ENCODE measurements at regions not wholly inside any gene's neighbourhood (a gene's known extent, or its start where the extent isn't known, plus 50 kb on each side); places are given as distances from the start of the nearest gene placed in this dataset.

- peak; percentile 10 for DNase-seq (ENCODE audit: low read depth, low spot score)
These were observed 1108.1 kb upstream of the DDX18 start for GRCh38 chr2:116706396-116706795.

More at GRCh38 chr2:116706396-116706795, 1108.1 kb upstream of the DDX18 start:
- Histone ChIP-seq H3K79me2 (ENCODE audit: control insufficient read depth, insufficient read depth, low read length) (no peaks in the 10 kb centered on the region), H3K9me3 (replicated peaks; ENCODE audit: control insufficient read depth, insufficient read depth, low read length) (no peaks in the 10 kb centered on the region), H4K20me1 (replicated peaks; ENCODE audit: control insufficient read depth, extremely low read depth, insufficient read depth, low read length) (no peaks in the 10 kb centered on the region), H3K36me3 (ENCODE audit: control insufficient read depth in 2 of 2, extremely low read depth in 1 of 2, insufficient read depth in 2 of 2, low read length in 2 of 2) (no peaks in the 10 kb centered on the region), H3K4me2 (ENCODE audit: insufficient read depth, low read length) (no peak overlapping the region), H2AFZ (ENCODE audit: low read depth, low read length) (no peak overlapping the region), H3K9ac (replicated peaks; ENCODE audit: extremely low read depth, insufficient read depth, low read length) (no peak overlapping the region), H3K27me3 (ENCODE audit: control insufficient read depth in 2 of 2, insufficient read depth in 2 of 2, low read length in 2 of 2) (no peaks in the 10 kb centered on the region), H3K27ac (ENCODE audit: insufficient read depth, low read depth, low read length) (no peak overlapping the region), H3K4me3 (replicated peaks in 1 of 3; ENCODE audit: insufficient read depth in 1 of 3, low read depth in 1 of 3, low read length in 3 of 3) (no peak overlapping the region), H3K9me1 (replicated peaks; ENCODE audit: control insufficient read depth, extremely low read depth, insufficient read depth, low read length) (no peaks in the 10 kb centered on the region), H3K4me1 (ENCODE audit: control insufficient read depth, extremely low read depth, insufficient read depth, low read length) (no peaks in the 10 kb centered on the region)
- TF ChIP-seq POLR2A (IDR thresholded peaks at IDR 0.05; ENCODE audit: low read depth, low read length) = no peak
- no peak for TF ChIP-seq MAX (IDR thresholded peaks at IDR 0.05; ENCODE audit: insufficient read depth, insufficient read length)
- no peak for TF ChIP-seq GATA2 (IDR thresholded peaks at IDR 0.05; ENCODE audit: insufficient read depth, insufficient read length, low read depth, low read length)
- TF ChIP-seq JUN (IDR thresholded peaks at IDR 0.05; ENCODE audit: borderline replicate concordance, insufficient read depth, insufficient read length, low read depth) = no peak
- no peak for TF ChIP-seq FOS (IDR thresholded peaks at IDR 0.05; ENCODE audit: borderline replicate concordance, insufficient read depth, low read length)
- TF ChIP-seq EZH2 (IDR thresholded peaks at IDR 0.05; ENCODE audit: borderline replicate concordance, low read depth, low read length, severe bottlenecking) = no peak
- no peak for TF ChIP-seq CTCF (IDR thresholded peaks at IDR 0.05; ENCODE audit: extremely low read depth in 1 of 2, insufficient read depth in 1 of 2, low read depth in 1 of 2, low read length in 2 of 2)
- TF ChIP-seq MYC (IDR thresholded peaks at IDR 0.05; ENCODE audit: low read depth, low read length) = no peak
- TF ChIP-seq POLR2AphosphoS5 (IDR thresholded peaks at IDR 0.05; ENCODE audit: insufficient read depth, low read depth, low read length) = no peak
- dilution Hi-C loops (cut with MboI; ENCODE audit: extremely low pct_ligation_motif_present, low sequenced_read_pairs) = no loop called here
- CTCF ChIA-PET = no interaction called here
- POLR2A ChIA-PET = no interaction called here
- BruUV-seq (replicated peaks) = no TSS peak
- FAIRE-seq = no peak
- intact Hi-C loops (cut with micrococcal nuclease) = loop anchor here (5.0 kb wide), 1 partner anchor 39 kb away; no protein-coding TSS in a partner anchor
